Lower lobe of right lung (tissue), 2 donors: ENCODE measurements at regions not wholly inside any gene's neighbourhood (a gene's known extent, or its start where the extent isn't known, plus 50 kb on each side); places are given as distances from the start of the nearest gene placed in this dataset.
"Not testable (repeated sequence)": the region's sequence is repeated elsewhere in the genome, so short reads cannot be mapped to it uniquely, and the experiment has no call there.

Experiments
- ATAC-seq, 2 donors: fragments of 200-7000 bp; cut with Tn5 transposase; one replicate each; pipeline ENCODE4 v1.9.1; 2020 to 2022; ENCODE audit warnings: mild to moderate bottlenecking in 2 of 2, moderate library complexity in 2 of 2
- DNase-seq: peaks from one replicate; pipeline ENCODE4 v3.0.0-alpha.2; 2020
- H3K27ac ChIP-seq: fragments of 200-600 bp; one replicate; pipeline ENCODE4 v1.8.0; 2022
- H3K27me3 ChIP-seq: fragments of 200-600 bp; one replicate; pipeline ENCODE4 v1.8.0; 2022; ENCODE audit warnings: low read depth
- H3K36me3 ChIP-seq: fragments of 200-600 bp; one replicate; pipeline ENCODE4 v1.8.0; 2022; ENCODE audit warnings: mild to moderate bottlenecking
- H3K4me1 ChIP-seq: fragments of 200-600 bp; one replicate; pipeline ENCODE4 v1.8.0; 2022
- H3K4me3 ChIP-seq: fragments of 200-600 bp; one replicate; pipeline ENCODE4 v1.8.0; 2022; ENCODE audit warnings: mild to moderate bottlenecking
- H3K9me3 ChIP-seq: fragments of 200-600 bp; one replicate; pipeline ENCODE4 v1.8.0; 2022
- CTCF ChIP-seq: fragments of 200-600 bp; IDR thresholded peaks from one replicate; pipeline ENCODE4 v1.8.0; 2022; ENCODE audit warnings: antibody characterized with exemption, mild to moderate bottlenecking
- intact Hi-C: fragments of 100-400 bp; cut with DNase I; formaldehyde crosslinking; loops from one replicate; pipeline ENCODE4 v1.11.0; 2022
- donor health status: DM: no; HTN: yes; CAD: no; lungs with severe emphysema.

GRCh38 chr2:122034344-122034743, 278.9 kb downstream of the TSN start:
- intact Hi-C loops: no loop called here
- H3K36me3 ChIP-seq: no peaks in the 10 kb centered on the region

GRCh38 chr2:122034777-122035176, 279.3 kb downstream of the TSN start:
- Histone ChIP-seq H3K27me3 (no peaks in the 10 kb centered on the region), H3K4me3 (no peak overlapping the region), H3K27ac (no peak overlapping the region), H3K36me3 (no peaks in the 10 kb centered on the region), H3K9me3 (no peaks in the 10 kb centered on the region), H3K4me1 (no peaks in the 10 kb centered on the region)
- intact Hi-C loops: no loop called here
- ATAC-seq (no peak), DNase-seq (no peak)
- no peak for TF ChIP-seq CTCF

More at GRCh38 chr2:122034344-122034743, 278.9 kb downstream of the TSN start:
- Histone ChIP-seq H3K9me3 (no peaks in the 10 kb centered on the region), H3K27ac (no peak overlapping the region), H3K27me3 (no peaks in the 10 kb centered on the region), H3K4me3 (no peak overlapping the region), H3K4me1 (no peaks in the 10 kb centered on the region)
- no peak for TF ChIP-seq CTCF
- no peak for DNase-seq
- no peak for ATAC-seq

GRCh38 chr2:122038816-122039215, 283.4 kb downstream of the TSN start:
- H3K9me3 ChIP-seq, intact Hi-C loops, H3K4me3 ChIP-seq, ATAC-seq, H3K36me3 ChIP-seq, H3K4me1 ChIP-seq, DNase-seq, H3K27ac ChIP-seq, H3K27me3 ChIP-seq: not testable (repeated sequence)

- Histone ChIP-seq H3K27ac (no peak overlapping the region), H3K27me3 (no peaks in the 10 kb centered on the region), H3K36me3 (no peaks in the 10 kb centered on the region), H3K9me3 (no peaks in the 10 kb centered on the region), H3K4me3 (no peak overlapping the region), H3K4me1 (no peaks in the 10 kb centered on the region)
- no peak for TF ChIP-seq CTCF
- intact Hi-C loops: no loop called here
- DNase-seq: no peak
- no peak for ATAC-seq
Measured at GRCh38 chr2:122041455-122041854, 286.0 kb downstream of the TSN start.

GRCh38 chr2:122051659-122052058, 296.2 kb downstream of the TSN start:
- ATAC-seq, intact Hi-C loops, H3K4me3 ChIP-seq, H3K27me3 ChIP-seq, DNase-seq, H3K36me3 ChIP-seq, H3K9me3 ChIP-seq, H3K27ac ChIP-seq, H3K4me1 ChIP-seq: not testable (repeated sequence)

- TF ChIP-seq CTCF: no peak
- no peak for DNase-seq
Measured at GRCh38 chr2:122055521-122055931, 300.1 kb downstream of the TSN start.

GRCh38 chr2:122056853-122057252, 301.4 kb downstream of the TSN start:
- no peak overlapping the region for H3K27ac ChIP-seq
- no peak overlapping the region for H3K4me3 ChIP-seq
- peaks cover 7% of the 10 kb centered on the region for H3K4me1 ChIP-seq
- ATAC-seq: no peak
- TF ChIP-seq CTCF: no peak
- no peaks in the 10 kb centered on the region for H3K36me3 ChIP-seq
- intact Hi-C loops: no loop called here
- DNase-seq: no peak
- no peaks in the 10 kb centered on the region for H3K9me3 ChIP-seq
- H3K27me3 ChIP-seq: no peaks in the 10 kb centered on the region

More at GRCh38 chr2:122055521-122055931, 300.1 kb downstream of the TSN start:
- no peaks in the 10 kb centered on the region for H3K9me3 ChIP-seq
- no peaks in the 10 kb centered on the region for H3K36me3 ChIP-seq
- no peak overlapping the region for H3K4me3 ChIP-seq
- no peak for ATAC-seq
- H3K27ac ChIP-seq: no peak overlapping the region
- H3K27me3 ChIP-seq: no peaks in the 10 kb centered on the region
- intact Hi-C loops: no loop called here
- H3K4me1 ChIP-seq: no peaks in the 10 kb centered on the region
